CD4-positive, alpha-beta T cell (primary cell): ENCODE measurements at regions not wholly inside any gene's neighbourhood (a gene's known extent, or its start where the extent isn't known, plus 50 kb on each side); places are given as distances from the start of the nearest gene placed in this dataset.

Experiments used
- ATAC-seq: fragments of 200-7000 bp; cut with Tn5 transposase; one replicate; pipeline ENCODE4 v1.10.0; 2022; ENCODE audit warnings: mild to moderate bottlenecking; ENCODE audit not compliant: poor library complexity
- CTCF ChIA-PET: fragments of 350-600 bp; sonication (Branson Sonifier 250); formaldehyde crosslinking; loops from one replicate; lab custom pipeline; 2021; ENCODE audit warnings: antibody characterized with exemption, inconsistent platforms; lab: Charles Lee
- POLR2A ChIA-PET: fragments of 350-600 bp; sonication (Branson Sonifier 250); formaldehyde crosslinking; loops from one replicate; lab custom pipeline; 2021; ENCODE audit warnings: antibody characterized with exemption, inconsistent platforms; lab: Charles Lee
- DNase-seq, 14 experiments: peaks; one replicate each; pipeline ENCODE4 v3.0.0-alpha.2; 2013 to 2020; ENCODE audit warnings: mixed read lengths in 2 of 14
- H3K27ac ChIP-seq, 2 donors: one replicate each; pipeline versions ENCODE4 v1.5.1 to v1.7.0; 2013; ENCODE audit warnings: low read length in 2 of 2, low read depth in 1 of 2, mild to moderate bottlenecking in 1 of 2
- H3K27me3 ChIP-seq, 2 experiments: 1 replicate in 1 of 2; 2 replicates in 1 of 2; pipeline versions ENCODE4 v1.6.1 to v1.7.0; 2013; ENCODE audit warnings: low read length in 2 of 2, control low read depth in 1 of 2, mild to moderate bottlenecking in 1 of 2, moderate library complexity in 1 of 2; ENCODE audit not compliant: insufficient read depth in 2 of 2, control insufficient read depth in 1 of 2
- H3K36me3 ChIP-seq: one replicate; pipeline ENCODE4 v1.6.1; 2013; ENCODE audit warnings: low read length, control low read depth; ENCODE audit not compliant: insufficient read depth
- H3K4me1 ChIP-seq: one replicate; pipeline ENCODE4 v1.6.1; 2013; ENCODE audit warnings: low read length, control low read depth; ENCODE audit not compliant: insufficient read depth
- H3K4me3 ChIP-seq: one replicate; pipeline ENCODE4 v1.5.1; 2013; ENCODE audit warnings: mild to moderate bottlenecking, low read length, moderate library complexity
- H3K9me3 ChIP-seq, 2 experiments: 1 replicate in 1 of 2; 2 replicates in 1 of 2; pipeline versions ENCODE4 v1.6.1 to v1.7.0; 2013; ENCODE audit warnings: low read length in 2 of 2, mild to moderate bottlenecking in 2 of 2, control low read depth in 1 of 2, moderate library complexity in 1 of 2; ENCODE audit not compliant: control insufficient read depth in 1 of 2, insufficient read depth in 1 of 2
- H3K27ac Mint-ChIP-seq: one replicate; pipeline ENCODE4 v1.8.0; 2020; ENCODE audit warnings: mixed read lengths
- H3K27me3 Mint-ChIP-seq: one replicate; pipeline ENCODE4 v1.8.0; 2021; ENCODE audit warnings: mixed read lengths
- H3K36me3 Mint-ChIP-seq: one replicate; pipeline ENCODE4 v1.8.0; 2021; ENCODE audit warnings: low read depth, mixed read lengths
- H3K4me1 Mint-ChIP-seq: one replicate; pipeline ENCODE4 v1.8.0; 2021; ENCODE audit warnings: low read depth, mixed read lengths
- H3K4me3 Mint-ChIP-seq: one replicate; pipeline ENCODE4 v1.8.0; 2020; ENCODE audit warnings: mild to moderate bottlenecking, mixed read lengths
- H3K9me3 Mint-ChIP-seq: one replicate; pipeline ENCODE4 v1.8.0; 2020; ENCODE audit warnings: mixed read lengths
- CTCF ChIP-seq: fragments of 200-600 bp; IDR thresholded peaks from one replicate; pipeline ENCODE4 v1.8.0; 2022; ENCODE audit warnings: antibody characterized with exemption, mild to moderate bottlenecking
- intact Hi-C, 2 experiments: fragments of 100-400 bp; cut with DNase I in 1 of 2; cut with micrococcal nuclease in 1 of 2; formaldehyde crosslinking; loops; one replicate each; pipeline versions ENCODE4 v1.15.1 to v1.9.0; 2023 to 2025; cut with DNase I, micrococcal nuclease

- intact Hi-C loops: no loop called here
- Histone ChIP-seq H3K4me3 (no peak overlapping the region), H3K27me3 (no peaks in the 10 kb centered on the region), H3K36me3 (no peaks in the 10 kb centered on the region), H3K27ac (no peak overlapping the region), H3K4me1 (no peaks in the 10 kb centered on the region), H3K9me3 (no peaks in the 10 kb centered on the region)
- ChIA-PET CTCF (no interaction called here), POLR2A (no interaction called here)
- H3K27me3 Mint-ChIP-seq: peaks cover 9% of the 10 kb centered on the region
- DNase-seq (no peak), ATAC-seq (no peak)
- no peak overlapping the region for H3K27ac Mint-ChIP-seq
- H3K4me3 Mint-ChIP-seq: no peak overlapping the region
- H3K4me1 Mint-ChIP-seq: no peaks in the 10 kb centered on the region
- no peak for TF ChIP-seq CTCF
- no peaks in the 10 kb centered on the region for H3K9me3 Mint-ChIP-seq
- H3K36me3 Mint-ChIP-seq: no peaks in the 10 kb centered on the region
Measured at GRCh38 chr5:57683036-57683630, 200.5 kb upstream of the ACTBL2 start.

- no peak for TF ChIP-seq CTCF
- no peaks in the 10 kb centered on the region for H3K9me3 Mint-ChIP-seq
- H3K4me1 ChIP-seq: no peaks in the 10 kb centered on the region
- H3K4me1 Mint-ChIP-seq: no peaks in the 10 kb centered on the region
- peaks cover 13% of the 10 kb centered on the region for H3K27me3 Mint-ChIP-seq
- ATAC-seq: no peak
- no peak overlapping the region for H3K27ac Mint-ChIP-seq
- H3K27ac ChIP-seq: no peak overlapping the region
- H3K4me3 Mint-ChIP-seq: no peak overlapping the region
- no peak for DNase-seq
- no peaks in the 10 kb centered on the region for H3K36me3 ChIP-seq
- H3K9me3 ChIP-seq: no peaks in the 10 kb centered on the region
- intact Hi-C loops: no loop called here
- CTCF ChIA-PET: no interaction called here
- no peaks in the 10 kb centered on the region for H3K27me3 ChIP-seq
- no peak overlapping the region for H3K4me3 ChIP-seq
- no peaks in the 10 kb centered on the region for H3K36me3 Mint-ChIP-seq
- POLR2A ChIA-PET: no interaction called here
Measured at GRCh38 chr5:57681942-57682341, 199.3 kb upstream of the ACTBL2 start.

GRCh38 chr5:57680686-57681085, 198.1 kb upstream of the ACTBL2 start:
- no peak for ATAC-seq
- Histone ChIP-seq H3K9me3 (no peaks in the 10 kb centered on the region), H3K36me3 (no peaks in the 10 kb centered on the region), H3K4me1 (no peaks in the 10 kb centered on the region), H3K27me3 (no peaks in the 10 kb centered on the region), H3K27ac (no peak overlapping the region), H3K4me3 (no peak overlapping the region)
- Mint-ChIP-seq H3K27me3 (peaks cover 13% of the 10 kb centered on the region), H3K9me3 (no peaks in the 10 kb centered on the region), H3K27ac (no peak overlapping the region), H3K4me1 (no peaks in the 10 kb centered on the region), H3K4me3 (no peak overlapping the region), H3K36me3 (no peaks in the 10 kb centered on the region)
- ChIA-PET POLR2A (no interaction called here), CTCF (no interaction called here)
- DNase-seq: no peak
- TF ChIP-seq CTCF: no peak
- intact Hi-C loops: no loop called here
